ENCODE measurements at regions not wholly inside any gene's neighbourhood (a gene's known extent, or its start where the extent isn't known, plus 50 kb on each side); places are given as distances from the start of the nearest gene placed in this dataset.

GRCh38 chr5:34526682-34527305 is 129.3 kb upstream of the RAI14 start:
- Histone ChIP-seq H2AFZ (ENCODE audit: low read depth, low read length) (no peak overlapping the region), H3K27me3 (ENCODE audit: control insufficient read depth in 2 of 2, insufficient read depth in 2 of 2, low read length in 2 of 2) (no peaks in the 10 kb centered on the region), H3K9ac (replicated peaks; ENCODE audit: extremely low read depth, insufficient read depth, low read length) (no peak overlapping the region), H3K36me3 (ENCODE audit: control insufficient read depth in 2 of 2, extremely low read depth in 1 of 2, insufficient read depth in 2 of 2, low read length in 2 of 2) (no peaks in the 10 kb centered on the region), H3K27ac (ENCODE audit: insufficient read depth, low read depth, low read length) (no peak overlapping the region), H3K4me1 (ENCODE audit: control insufficient read depth, extremely low read depth, insufficient read depth, low read length) (peaks cover 36% of the 10 kb centered on the region), H3K79me2 (ENCODE audit: control insufficient read depth, insufficient read depth, low read length) (no peaks in the 10 kb centered on the region), H3K4me2 (ENCODE audit: insufficient read depth, low read length) (no peak overlapping the region), H4K20me1 (replicated peaks; ENCODE audit: control insufficient read depth, extremely low read depth, insufficient read depth, low read length) (no peaks in the 10 kb centered on the region), H3K4me3 (replicated peaks in 1 of 3; ENCODE audit: insufficient read depth in 1 of 3, low read depth in 1 of 3, low read length in 3 of 3) (no peak overlapping the region), H3K9me3 (replicated peaks; ENCODE audit: control insufficient read depth, insufficient read depth, low read length) (no peaks in the 10 kb centered on the region), H3K9me1 (replicated peaks; ENCODE audit: control insufficient read depth, extremely low read depth, insufficient read depth, low read length) (no peaks in the 10 kb centered on the region)
- dilution Hi-C loops (cut with MboI; ENCODE audit: extremely low pct_ligation_motif_present, low sequenced_read_pairs) (no loop called here), intact Hi-C loops (cut with micrococcal nuclease) (no loop called here)
- TF ChIP-seq POLR2A (IDR thresholded peaks at IDR 0.05; ENCODE audit: low read depth, low read length) (no peak), EZH2 (IDR thresholded peaks at IDR 0.05; ENCODE audit: borderline replicate concordance, low read depth, low read length, severe bottlenecking) (no peak), CTCF (IDR thresholded peaks at IDR 0.05; ENCODE audit: extremely low read depth in 1 of 2, insufficient read depth in 1 of 2, low read depth in 1 of 2, low read length in 2 of 2) (no peak), MYC (IDR thresholded peaks at IDR 0.05; ENCODE audit: low read depth, low read length) (no peak), POLR2AphosphoS5 (IDR thresholded peaks at IDR 0.05; ENCODE audit: insufficient read depth, low read depth, low read length) (no peak), JUN (IDR thresholded peaks at IDR 0.05; ENCODE audit: borderline replicate concordance, insufficient read depth, insufficient read length, low read depth) (no peak), MAX (IDR thresholded peaks at IDR 0.05; ENCODE audit: insufficient read depth, insufficient read length) (no peak), FOS (IDR thresholded peaks at IDR 0.05; ENCODE audit: borderline replicate concordance, insufficient read depth, low read length) (no peak), GATA2 (IDR thresholded peaks at IDR 0.05; ENCODE audit: insufficient read depth, insufficient read length, low read depth, low read length) (no peak)
- CTCF ChIA-PET = interaction anchor here (0.7 to 1.2 kb wide), 3 partner anchors 15 to 137 kb away, joined by 3 read pairs; no protein-coding TSS in a partner anchor
- peak; percentile 86 for DNase-seq (ENCODE audit: low read depth, low spot score)
- FAIRE-seq = no peak
- POLR2A ChIA-PET = interaction anchor here (0.6 to 1.0 kb wide), 3 partner anchors 24 to 376 kb away, joined by 3 read pairs; no protein-coding TSS in a partner anchor
- BruUV-seq (replicated peaks) = no TSS peak
